Activated CD4-positive, alpha-beta T cell treated with anti-CD3 and anti-CD28 coated beads for 4 hours (primary cell): ENCODE measurements at regions not wholly inside any gene's neighbourhood (a gene's known extent, or its start where the extent isn't known, plus 50 kb on each side); places are given as distances from the start of the nearest gene placed in this dataset.

ENCODE experiments used
- DNase-seq, 2 donors: peaks; one replicate each; pipeline ENCODE4 v3.0.0-alpha.2; 2020

- DNase-seq, result no peak
These were observed 91.3 kb downstream of the VEGFA start for GRCh38 chr6:43861212-43861894.

DNA sequence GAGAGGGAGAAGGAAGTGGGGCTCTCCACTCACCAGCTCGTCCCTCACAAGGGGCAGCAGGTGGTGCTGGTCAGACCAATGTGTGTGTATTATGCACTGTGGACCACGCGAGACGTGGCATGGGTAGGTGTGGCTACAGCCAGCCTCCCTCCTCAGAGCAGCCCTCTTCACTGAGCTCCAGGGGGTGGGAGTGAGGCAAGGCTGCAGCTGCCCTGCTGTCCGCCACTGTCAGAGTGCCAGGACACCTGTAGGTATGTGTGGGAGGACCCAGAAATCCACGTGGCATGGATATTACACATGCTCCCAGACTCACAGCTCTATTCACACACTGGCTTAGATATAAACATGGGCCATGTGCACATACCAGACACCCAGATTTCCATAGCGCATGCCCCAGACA is 90.3 kb downstream of the VEGFA start:
- DNase-seq, result no peak

DNA sequence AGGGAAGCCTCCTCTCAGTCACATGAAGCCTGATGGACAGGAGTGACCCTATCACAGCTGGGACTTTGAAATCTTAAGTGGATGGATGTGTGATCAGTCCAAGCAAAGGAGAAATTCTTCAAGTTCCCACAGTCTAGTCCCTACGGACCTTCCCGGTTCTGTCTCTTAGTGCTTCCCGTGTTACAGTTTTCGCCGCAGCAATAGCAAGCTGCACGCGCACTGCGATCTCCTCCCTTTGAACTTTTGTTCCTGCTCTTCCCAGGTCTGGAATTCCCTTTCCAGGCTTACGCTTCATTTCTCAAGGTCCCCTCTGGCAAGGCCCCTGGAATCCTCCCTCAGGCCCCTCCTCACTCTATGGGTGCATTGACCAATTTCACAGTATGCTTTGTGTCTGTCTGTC is 89.2 kb downstream of the VEGFA start:
- no peak for DNase-seq

DNA sequence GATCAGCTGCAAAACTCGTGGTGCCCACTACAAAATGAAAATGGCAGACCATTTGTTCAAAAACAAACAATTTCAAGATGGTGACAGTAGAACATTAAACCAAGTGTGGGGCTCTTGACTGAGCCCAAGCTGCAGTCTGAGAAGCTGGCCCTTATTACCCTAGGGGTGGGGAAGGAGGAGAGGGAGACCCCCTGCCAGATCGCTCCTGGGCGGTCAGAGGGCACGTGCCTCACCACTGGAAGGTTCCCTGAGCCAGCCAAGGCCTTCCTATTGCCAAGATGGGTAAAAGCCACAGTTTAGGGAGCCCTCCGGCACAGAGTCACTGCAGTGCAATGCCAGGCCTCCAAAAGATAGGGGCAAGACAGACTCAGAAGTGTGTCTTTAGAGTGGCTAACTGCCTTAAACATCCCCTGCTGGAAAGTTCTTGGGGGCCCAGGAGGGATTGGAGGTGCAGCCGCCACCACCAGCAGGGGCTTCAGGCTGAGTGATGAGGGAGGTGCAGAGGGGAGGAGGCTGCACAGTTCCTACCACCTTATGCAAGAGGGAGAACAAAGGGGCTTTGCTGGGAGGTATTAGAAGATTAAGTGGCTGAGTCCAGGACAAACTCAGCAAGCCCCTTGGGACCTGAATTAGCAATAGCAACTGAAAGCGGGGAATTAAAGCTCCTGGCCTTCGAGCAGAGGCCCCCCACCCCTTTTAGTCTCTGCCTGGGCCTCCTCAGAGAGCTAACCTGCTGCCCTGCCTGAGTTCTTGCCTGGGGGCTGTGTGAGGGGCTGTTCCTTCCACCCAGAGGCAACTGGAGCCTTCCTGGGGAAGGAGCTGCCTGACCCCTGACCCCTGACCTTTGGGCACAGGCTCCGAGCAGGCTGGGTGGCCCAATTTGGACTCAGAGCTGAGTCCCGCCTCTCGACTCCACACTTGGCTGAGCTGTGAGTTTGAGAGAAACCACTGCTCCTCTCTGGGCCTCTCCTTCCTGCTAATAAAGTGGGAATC is 88.4 kb downstream of the VEGFA start:
- no peak for DNase-seq

- DNase-seq, result no peak
These were observed 86.2 kb downstream of the VEGFA start for GRCh38 chr6:43856005-43856765.

DNA sequence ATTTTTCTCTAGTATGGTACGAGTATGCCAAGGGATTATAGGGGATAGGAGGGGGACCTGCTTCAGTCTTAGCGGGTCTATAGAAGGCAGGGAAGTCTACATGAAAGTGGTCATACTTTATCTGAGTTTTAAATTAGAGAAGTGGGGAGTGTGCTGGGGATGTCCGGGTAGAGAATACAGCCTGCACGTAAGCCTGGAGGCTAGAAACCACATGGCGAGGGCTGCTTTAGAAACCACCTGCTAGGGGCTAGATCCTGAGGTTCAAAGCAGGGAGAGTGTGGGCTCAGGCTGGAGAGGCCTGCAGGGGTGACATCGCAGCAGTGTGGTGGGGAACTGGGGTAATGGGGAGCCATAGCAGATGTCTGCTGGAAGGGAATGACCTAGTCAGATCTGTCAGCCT is 85.2 kb downstream of the VEGFA start:
- DNase-seq, result no peak

DNA sequence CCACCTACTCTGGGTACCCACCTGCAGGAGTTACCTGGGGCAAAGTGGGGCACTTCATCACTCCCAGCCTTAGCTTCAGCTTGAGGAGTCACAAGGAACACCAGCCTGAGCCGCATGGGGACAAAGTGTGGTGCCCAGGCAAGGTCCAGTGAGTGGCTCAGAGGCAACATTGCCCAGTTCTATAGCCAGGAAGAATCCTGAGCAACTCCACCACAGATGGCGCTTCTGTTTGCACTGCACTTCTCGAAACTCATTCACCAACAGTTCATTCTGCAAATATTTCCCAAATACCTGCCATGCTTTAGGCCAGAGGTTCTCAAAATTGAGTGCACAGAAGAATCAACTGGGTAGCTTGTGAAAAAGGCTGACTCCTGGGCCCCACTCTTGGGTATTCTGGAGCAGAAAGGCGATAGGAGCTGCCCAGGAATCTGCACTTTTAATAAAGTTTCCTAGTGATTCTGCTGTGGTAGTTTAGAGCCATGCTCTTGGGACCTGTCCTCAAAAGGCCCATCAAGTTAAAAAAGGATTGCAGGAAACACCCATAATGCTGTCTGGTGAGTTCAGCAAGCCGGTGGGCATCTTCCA is 83.1 kb downstream of the VEGFA start:
- no peak for DNase-seq

GRCh38 chr6:43852350-43852864 is 82.4 kb downstream of the VEGFA start:
- no peak for DNase-seq

DNA sequence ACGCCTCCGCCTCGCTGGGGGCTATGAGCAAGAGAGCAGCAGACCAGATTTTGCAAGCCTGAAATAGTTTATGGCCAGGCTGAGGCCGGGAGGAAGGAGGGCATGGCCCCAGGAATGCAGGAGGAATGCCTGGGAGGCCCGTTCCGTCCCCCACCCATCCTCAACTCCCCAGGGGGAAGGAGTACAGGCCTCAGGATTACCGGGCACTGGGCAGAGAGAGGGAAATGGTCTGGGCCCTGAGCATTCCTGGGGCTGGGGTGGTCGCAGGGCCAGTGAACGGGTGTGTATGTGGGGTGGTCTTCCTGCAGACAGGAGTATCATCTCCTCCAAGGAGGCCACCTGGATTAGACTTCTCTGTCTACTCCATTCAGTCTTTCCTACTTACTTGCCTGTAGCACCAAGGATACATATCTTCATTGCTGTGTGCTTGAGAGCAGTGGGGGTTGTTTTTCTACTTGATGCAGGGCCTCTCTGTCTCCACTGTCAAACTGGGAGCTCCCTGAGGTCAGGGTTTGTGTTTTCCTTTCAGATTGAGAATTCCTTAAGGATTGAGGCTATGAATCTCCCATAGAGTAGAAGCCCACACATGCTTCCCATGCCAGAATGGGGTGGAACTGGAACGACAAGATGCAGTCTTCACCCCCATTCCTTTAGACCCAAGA is 81.3 kb downstream of the VEGFA start:
- DNase-seq, result no peak

DNA sequence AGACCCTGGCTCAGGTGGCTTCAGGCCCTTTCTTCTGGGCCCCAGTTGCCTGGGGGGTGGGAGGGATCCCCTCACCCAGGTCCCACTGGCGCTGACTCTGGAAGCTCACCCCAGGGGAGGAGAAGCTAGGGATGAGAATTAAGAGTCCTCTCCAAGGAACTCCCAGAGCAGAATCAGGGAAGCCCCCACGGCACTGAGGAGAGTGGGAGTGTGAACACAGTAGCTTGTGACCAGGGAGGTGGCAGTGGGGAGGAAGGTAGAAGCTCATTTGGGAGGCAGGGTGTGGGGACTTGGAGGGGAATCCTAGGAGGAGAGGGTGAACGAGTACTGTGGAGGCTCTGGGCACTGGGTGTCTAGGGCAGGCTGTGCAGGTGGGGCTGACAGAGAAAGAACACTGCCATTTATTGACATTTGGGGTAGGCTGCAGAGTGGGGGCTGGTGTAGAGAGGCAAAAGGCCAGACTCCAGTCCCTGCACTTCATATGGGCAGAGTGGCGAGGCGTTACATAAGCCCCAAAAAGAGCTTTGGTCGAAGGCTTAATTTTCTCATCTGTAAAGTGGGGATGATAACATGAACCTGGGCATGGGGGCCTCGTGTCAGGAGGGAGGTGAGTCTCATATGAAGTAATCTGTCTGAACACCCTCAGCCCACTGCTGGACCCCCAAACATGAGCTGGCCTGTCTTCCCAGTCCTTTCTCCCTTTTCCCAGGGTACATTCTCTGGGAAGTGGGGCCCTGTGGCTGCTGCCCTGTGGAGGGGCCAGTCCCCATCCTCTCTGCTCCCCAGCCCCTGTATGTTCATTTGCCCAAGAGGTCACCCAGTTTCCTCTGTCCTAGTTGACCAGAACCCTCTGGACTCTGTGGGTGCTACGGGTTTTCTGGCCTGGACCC is 80.5 kb downstream of the VEGFA start:
- DNase-seq, result no peak

GRCh38 chr6:43849844-43850243 is 79.8 kb downstream of the VEGFA start:
- no peak for DNase-seq

- no peak for DNase-seq
These were observed 78.8 kb downstream of the VEGFA start for GRCh38 chr6:43848671-43849391.

GRCh38 chr6:43847741-43848630 is 78.0 kb downstream of the VEGFA start:
- no peak for DNase-seq

- DNase-seq, result no peak
These were observed 76.5 kb downstream of the VEGFA start for GRCh38 chr6:43846556-43846955.

- no peak for DNase-seq
These were observed 75.6 kb downstream of the VEGFA start for GRCh38 chr6:43845646-43846045.

GRCh38 chr6:43843669-43844171 is 73.7 kb downstream of the VEGFA start:
- DNase-seq, result no peak

DNA sequence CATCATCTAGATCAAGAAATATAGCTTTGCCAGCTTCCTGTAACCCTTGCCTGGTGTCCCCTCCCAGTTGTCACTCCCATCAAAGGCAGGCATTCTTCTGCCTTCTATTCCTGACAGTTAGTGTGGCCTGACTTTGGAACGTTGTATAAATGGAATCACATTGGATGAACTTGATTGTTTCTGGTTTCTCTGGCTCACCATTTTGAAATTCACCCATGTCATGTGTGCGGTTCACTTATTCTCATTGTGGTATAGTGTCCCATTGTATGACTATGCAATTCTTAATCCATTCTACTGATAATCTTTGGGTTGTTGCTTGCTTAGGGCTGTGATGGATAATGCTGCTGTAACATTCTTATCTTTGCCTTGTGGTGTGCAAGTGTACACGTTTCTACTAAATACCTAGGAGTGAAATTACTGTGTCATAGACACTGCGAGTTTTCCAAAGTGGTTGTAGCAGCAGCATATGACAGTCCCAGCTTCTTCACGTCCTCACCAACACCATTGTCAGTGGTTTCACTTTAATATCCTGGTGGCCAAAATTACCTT is 73.2 kb downstream of the VEGFA start:
- no peak for DNase-seq

- DNase-seq, result no peak
These were observed 72.3 kb downstream of the VEGFA start for GRCh38 chr6:43842231-43842794.
